GM13976 (cell line): ENCODE measurements at regions not wholly inside any gene's neighbourhood (a gene's known extent, or its start where the extent isn't known, plus 50 kb on each side); places are given as distances from the start of the nearest gene placed in this dataset.

Experiments
- DNase-seq: peaks from one replicate; pipeline ENCODE4 v3.0.0; 2012; ENCODE audit warnings: low spot score
- in situ Hi-C: fragments of 300-500 bp; cut with MboI; formaldehyde crosslinking; loops from one replicate; pipeline ENCODE4 v1.12.0; 2022; ENCODE audit warnings: low sequenced_read_pairs, mixed read lengths, inconsistent platforms; ENCODE audit not compliant: unreplicated experiment
- TF ChIP-seq, protein P1 (sequence below): IDR thresholded peaks from 2 replicates; pipeline ENCODE4 v1.5.1; 2012; ENCODE audit warnings: borderline replicate concordance, mild to moderate bottlenecking; ENCODE audit not compliant: insufficient read depth; ENCODE audit errors: extremely low read depth, missing control alignments, control extremely low read depth

DNA sequence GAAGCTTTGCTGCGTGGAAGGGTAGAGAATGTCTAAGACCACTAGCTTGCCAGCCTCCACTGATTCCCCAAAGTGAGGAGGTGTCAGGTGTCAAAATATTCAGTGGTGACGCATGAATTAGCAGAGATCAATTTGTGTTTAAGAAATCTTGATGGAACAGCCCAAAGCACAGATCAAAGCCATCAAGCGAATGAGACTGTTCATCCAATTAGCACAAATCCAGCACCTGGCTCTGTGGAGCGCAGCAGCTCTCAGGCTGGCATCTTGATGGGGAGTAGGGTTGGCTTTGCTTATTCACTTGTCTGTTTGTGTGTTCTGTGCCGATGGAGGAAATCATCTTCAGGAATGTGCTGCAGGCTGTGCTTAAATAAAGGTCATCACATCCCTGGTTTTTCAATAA, 456.8 kb upstream of the CCL2 start:
- no peak for DNase-seq
- TF ChIP-seq, protein P1, sequence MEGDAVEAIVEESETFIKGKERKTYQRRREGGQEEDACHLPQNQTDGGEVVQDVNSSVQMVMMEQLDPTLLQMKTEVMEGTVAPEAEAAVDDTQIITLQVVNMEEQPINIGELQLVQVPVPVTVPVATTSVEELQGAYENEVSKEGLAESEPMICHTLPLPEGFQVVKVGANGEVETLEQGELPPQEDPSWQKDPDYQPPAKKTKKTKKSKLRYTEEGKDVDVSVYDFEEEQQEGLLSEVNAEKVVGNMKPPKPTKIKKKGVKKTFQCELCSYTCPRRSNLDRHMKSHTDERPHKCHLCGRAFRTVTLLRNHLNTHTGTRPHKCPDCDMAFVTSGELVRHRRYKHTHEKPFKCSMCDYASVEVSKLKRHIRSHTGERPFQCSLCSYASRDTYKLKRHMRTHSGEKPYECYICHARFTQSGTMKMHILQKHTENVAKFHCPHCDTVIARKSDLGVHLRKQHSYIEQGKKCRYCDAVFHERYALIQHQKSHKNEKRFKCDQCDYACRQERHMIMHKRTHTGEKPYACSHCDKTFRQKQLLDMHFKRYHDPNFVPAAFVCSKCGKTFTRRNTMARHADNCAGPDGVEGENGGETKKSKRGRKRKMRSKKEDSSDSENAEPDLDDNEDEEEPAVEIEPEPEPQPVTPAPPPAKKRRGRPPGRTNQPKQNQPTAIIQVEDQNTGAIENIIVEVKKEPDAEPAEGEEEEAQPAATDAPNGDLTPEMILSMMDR: no peak
- in situ Hi-C loops: no loop called here

DNA sequence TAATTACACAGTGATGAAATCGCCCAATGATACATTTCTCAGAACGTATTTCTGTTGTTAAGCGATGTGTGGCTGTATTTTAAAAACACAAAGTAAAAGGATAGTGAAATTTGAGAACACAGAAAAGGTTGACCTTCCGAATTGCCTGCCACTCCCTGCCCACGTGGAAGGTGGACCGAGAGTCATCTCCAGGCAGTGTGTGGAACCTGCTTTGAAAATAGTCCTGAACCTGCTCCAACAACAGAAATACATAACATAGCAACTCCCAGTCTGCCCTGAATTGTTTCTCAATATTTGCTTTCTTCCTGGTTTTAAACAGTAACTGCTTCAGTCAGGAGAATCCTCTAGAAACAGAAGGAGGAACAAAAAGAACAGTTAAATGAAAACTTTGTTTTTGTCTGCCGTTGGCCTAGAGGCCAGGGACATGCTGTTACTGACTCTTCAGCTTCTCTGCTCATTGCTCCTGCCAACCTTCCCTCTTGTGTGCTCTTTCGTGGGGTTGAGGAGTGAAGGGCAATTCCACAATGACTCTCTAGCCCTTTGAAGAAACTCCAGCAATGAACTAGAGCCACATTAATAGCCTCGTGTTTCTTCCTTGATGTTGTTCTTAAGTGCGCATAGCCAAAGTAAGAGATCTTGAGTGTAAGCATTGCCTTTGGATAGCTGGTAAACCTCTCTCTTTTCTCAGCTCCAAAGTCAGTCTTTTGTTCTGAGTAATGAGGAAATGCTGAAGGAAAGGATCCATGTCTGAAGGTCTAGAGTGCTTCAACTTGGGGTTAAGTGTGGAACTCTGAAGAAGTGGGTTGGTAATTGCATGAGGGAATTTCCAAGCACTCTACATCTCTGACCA, 452.5 kb upstream of the CCL2 start:
- TF ChIP-seq, protein P1: no peak
- no peak for DNase-seq

DNA sequence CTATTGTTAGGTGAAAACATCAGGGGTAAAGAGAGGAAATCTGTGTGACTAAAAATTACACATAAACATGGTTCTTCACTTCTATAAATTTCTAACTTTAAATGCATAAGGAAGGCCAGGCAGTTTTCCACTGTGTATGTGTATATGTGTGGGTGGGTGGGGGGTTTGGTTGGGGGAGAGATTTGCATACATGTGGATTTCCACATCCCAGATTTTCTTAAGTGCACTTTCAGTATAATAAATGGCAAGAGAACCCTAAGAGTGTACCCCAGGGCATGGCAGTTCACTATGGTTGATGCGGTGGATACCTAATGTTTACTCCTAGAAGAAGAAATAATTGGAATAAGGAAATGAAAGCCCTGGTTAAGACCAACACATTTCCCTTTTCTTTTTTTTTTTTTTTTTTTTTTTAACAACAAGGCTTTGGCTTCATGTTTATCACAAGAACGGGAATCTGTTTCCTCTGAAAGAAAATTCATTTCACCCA, 451.8 kb upstream of the CCL2 start:
- no peak for DNase-seq
- in situ Hi-C loops: no loop called here
- TF ChIP-seq, protein P1: no peak

More for the DNA sequence above, 452.5 kb upstream of the CCL2 start:
- in situ Hi-C loops: no loop called here

DNA sequence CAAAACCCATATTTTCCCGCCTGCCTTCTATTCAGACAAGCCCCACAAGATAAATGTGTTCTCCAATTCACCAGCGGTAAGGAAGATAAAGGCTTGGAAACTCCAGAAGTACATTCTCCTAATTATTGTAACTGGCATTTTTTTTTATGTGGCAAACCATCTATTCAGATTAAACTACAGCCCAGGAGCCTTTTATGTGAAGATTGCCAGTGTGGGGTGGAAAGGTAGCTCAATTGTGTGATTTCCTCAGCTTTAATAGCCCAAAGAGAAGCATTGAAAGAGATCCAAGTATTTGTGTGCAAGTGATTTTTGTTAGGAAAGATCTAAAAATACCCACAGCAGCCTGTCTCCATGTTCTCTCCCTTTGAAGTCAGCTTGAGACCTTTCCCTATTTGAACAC, 451.4 kb upstream of the CCL2 start:
- no peak for DNase-seq
- TF ChIP-seq, protein P1: no peak
- in situ Hi-C loops: no loop called here

DNA sequence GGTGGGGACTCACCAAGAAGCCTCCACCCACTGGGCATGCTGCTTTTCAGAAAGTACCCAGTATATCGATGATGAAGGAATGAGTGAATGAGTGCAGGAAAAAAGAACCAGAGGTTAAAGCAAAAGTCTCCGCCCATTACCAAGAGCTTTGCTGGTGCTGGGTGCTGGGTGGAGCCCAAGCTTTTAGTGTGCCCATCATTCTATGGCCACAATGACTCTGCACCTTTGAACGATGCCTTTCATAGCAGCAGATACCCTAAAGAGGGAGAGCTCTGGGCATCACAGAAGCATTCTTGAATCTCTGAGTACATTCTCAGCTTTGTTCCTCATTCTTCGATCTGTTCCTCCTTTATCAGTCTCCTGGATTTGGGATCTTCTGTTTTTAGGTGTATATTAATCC, 450.7 kb upstream of the CCL2 start:
- TF ChIP-seq, protein P1: no peak
- in situ Hi-C loops: no loop called here
- DNase-seq: no peak

DNA sequence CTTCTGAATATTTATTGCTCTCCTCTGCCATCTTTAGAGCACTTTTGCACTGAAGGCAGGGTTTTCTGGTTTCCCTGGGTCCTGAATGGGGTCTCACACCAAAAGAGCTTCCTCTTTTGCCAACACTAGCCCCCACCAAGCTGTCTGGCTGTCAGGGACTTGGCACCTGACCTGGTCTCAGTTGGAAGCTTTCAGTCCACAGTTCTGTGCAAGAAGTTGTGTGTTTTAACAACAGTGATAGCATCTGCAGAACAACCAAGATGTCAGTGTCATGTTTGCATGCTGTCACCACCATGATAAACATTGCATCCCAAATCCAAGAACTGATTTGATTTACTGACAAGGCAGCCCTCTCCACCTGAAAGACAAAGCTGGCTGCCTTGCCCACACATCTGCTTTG, 448.5 kb upstream of the CCL2 start:
- no peak for DNase-seq

More for the DNA sequence above, 448.5 kb upstream of the CCL2 start:
- TF ChIP-seq, protein P1: no peak
- in situ Hi-C loops: no loop called here
